Upper lobe of left lung (tissue), 4 donors: ENCODE measurements at regions not wholly inside any gene's neighbourhood (a gene's known extent, or its start where the extent isn't known, plus 50 kb on each side); places are given as distances from the start of the nearest gene placed in this dataset.

Source experiments
- POLR2A ChIP-seq, 4 donors: fragments of 450-650 bp; IDR thresholded peaks; one replicate each; pipeline ENCODE4 v1.5.1; 2016 to 2017; ENCODE audit warnings: antibody characterized with exemption in 4 of 4, mild to moderate bottlenecking in 2 of 4
- POLR2AphosphoS5 ChIP-seq, 2 donors: sonication (generic); formaldehyde crosslinking; IDR thresholded peaks; one replicate each; pipeline ENCODE4 v1.5.1; 2017; ENCODE audit warnings: antibody characterized with exemption in 2 of 2
- TF ChIP-seq, protein P1 (sequence below), 6 experiments: fragments of 450-650 bp in 4 of 6; fragments of 200-600 bp in 2 of 6; sonication (generic) in 2 of 6; IDR thresholded peaks; one replicate each; pipeline ENCODE4 v1.5.1; 2016 to 2019; ENCODE audit warnings: antibody characterized with exemption in 6 of 6

- TF ChIP-seq POLR2AphosphoS5 (IDR thresholded peaks at IDR 0.05) = no peak
- TF ChIP-seq, protein P1, sequence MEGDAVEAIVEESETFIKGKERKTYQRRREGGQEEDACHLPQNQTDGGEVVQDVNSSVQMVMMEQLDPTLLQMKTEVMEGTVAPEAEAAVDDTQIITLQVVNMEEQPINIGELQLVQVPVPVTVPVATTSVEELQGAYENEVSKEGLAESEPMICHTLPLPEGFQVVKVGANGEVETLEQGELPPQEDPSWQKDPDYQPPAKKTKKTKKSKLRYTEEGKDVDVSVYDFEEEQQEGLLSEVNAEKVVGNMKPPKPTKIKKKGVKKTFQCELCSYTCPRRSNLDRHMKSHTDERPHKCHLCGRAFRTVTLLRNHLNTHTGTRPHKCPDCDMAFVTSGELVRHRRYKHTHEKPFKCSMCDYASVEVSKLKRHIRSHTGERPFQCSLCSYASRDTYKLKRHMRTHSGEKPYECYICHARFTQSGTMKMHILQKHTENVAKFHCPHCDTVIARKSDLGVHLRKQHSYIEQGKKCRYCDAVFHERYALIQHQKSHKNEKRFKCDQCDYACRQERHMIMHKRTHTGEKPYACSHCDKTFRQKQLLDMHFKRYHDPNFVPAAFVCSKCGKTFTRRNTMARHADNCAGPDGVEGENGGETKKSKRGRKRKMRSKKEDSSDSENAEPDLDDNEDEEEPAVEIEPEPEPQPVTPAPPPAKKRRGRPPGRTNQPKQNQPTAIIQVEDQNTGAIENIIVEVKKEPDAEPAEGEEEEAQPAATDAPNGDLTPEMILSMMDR (IDR thresholded peaks at IDR 0.05) = no peak
- no peak for TF ChIP-seq POLR2A (IDR thresholded peaks at IDR 0.05)
These were observed 190.1 kb upstream of the DMRT1 start for GRCh38 chr9:651371-651770.
